ENCODE measurements at regions not wholly inside any gene's neighbourhood (a gene's known extent, or its start where the extent isn't known, plus 50 kb on each side); places are given as distances from the start of the nearest gene placed in this dataset.

- Histone ChIP-seq H3K36me3 (ENCODE audit: insufficient read depth, low read length) (no peaks in the 10 kb centered on the region), H3K27me3 (ENCODE audit: control insufficient read depth in 1 of 2, insufficient read depth in 2 of 2, low read length in 2 of 2) (no peaks in the 10 kb centered on the region), H3K9ac (ENCODE audit: low read length) (no peak overlapping the region), H3K4me1 (ENCODE audit: insufficient read depth, low read length) (no peaks in the 10 kb centered on the region), H3K27ac (ENCODE audit: low read depth, low read length) (no peak overlapping the region), H3K4me3 (ENCODE audit: low read depth in 1 of 2, low read length in 2 of 2) (no peak overlapping the region), H3K9me3 (ENCODE audit: low read length) (no peaks in the 10 kb centered on the region)
Measured at GRCh38 chr9:81741103-81741502, 51.8 kb upstream of the TLE1 start.

- H3K4me1 ChIP-seq (ENCODE audit: insufficient read depth, low read length), result no peaks in the 10 kb centered on the region
- H3K27ac ChIP-seq (ENCODE audit: low read depth, low read length), result no peak overlapping the region
- H3K36me3 ChIP-seq (ENCODE audit: insufficient read depth, low read length), result no peaks in the 10 kb centered on the region
- H3K9ac ChIP-seq (ENCODE audit: low read length), result no peak overlapping the region
- H3K4me3 ChIP-seq (ENCODE audit: low read depth in 1 of 2, low read length in 2 of 2), result no peak overlapping the region
- no peaks in the 10 kb centered on the region for H3K9me3 ChIP-seq (ENCODE audit: low read length)
- no peaks in the 10 kb centered on the region for H3K27me3 ChIP-seq (ENCODE audit: control insufficient read depth in 1 of 2, insufficient read depth in 2 of 2, low read length in 2 of 2)
Measured at GRCh38 chr9:81748091-81748490, 58.7 kb upstream of the TLE1 start.

GRCh38 chr9:81753436-81753835, 64.1 kb upstream of the TLE1 start:
- no peaks in the 10 kb centered on the region for H3K4me1 ChIP-seq (ENCODE audit: insufficient read depth, low read length)
- H3K9me3 ChIP-seq (ENCODE audit: low read length), result no peaks in the 10 kb centered on the region
- H3K9ac ChIP-seq (ENCODE audit: low read length), result no peak overlapping the region
- H3K4me3 ChIP-seq (ENCODE audit: low read depth in 1 of 2, low read length in 2 of 2), result no peak overlapping the region
- no peak overlapping the region for H3K27ac ChIP-seq (ENCODE audit: low read depth, low read length)
- no peaks in the 10 kb centered on the region for H3K27me3 ChIP-seq (ENCODE audit: control insufficient read depth in 1 of 2, insufficient read depth in 2 of 2, low read length in 2 of 2)
- H3K36me3 ChIP-seq (ENCODE audit: insufficient read depth, low read length), result no peaks in the 10 kb centered on the region

- Histone ChIP-seq H3K9ac (ENCODE audit: low read length) (no peak overlapping the region), H3K27ac (ENCODE audit: low read depth, low read length) (no peak overlapping the region), H3K36me3 (ENCODE audit: insufficient read depth, low read length) (no peaks in the 10 kb centered on the region), H3K9me3 (ENCODE audit: low read length) (no peaks in the 10 kb centered on the region), H3K27me3 (ENCODE audit: control insufficient read depth in 1 of 2, insufficient read depth in 2 of 2, low read length in 2 of 2) (no peaks in the 10 kb centered on the region), H3K4me1 (ENCODE audit: insufficient read depth, low read length) (no peaks in the 10 kb centered on the region), H3K4me3 (ENCODE audit: low read depth in 1 of 2, low read length in 2 of 2) (no peak overlapping the region)
Measured at GRCh38 chr9:81754245-81754644, 64.9 kb upstream of the TLE1 start.

- Histone ChIP-seq H3K27ac (ENCODE audit: low read depth, low read length) (no peak overlapping the region), H3K9ac (ENCODE audit: low read length) (no peak overlapping the region), H3K36me3 (ENCODE audit: insufficient read depth, low read length) (no peaks in the 10 kb centered on the region), H3K9me3 (ENCODE audit: low read length) (no peaks in the 10 kb centered on the region), H3K27me3 (ENCODE audit: control insufficient read depth in 1 of 2, insufficient read depth in 2 of 2, low read length in 2 of 2) (no peaks in the 10 kb centered on the region), H3K4me3 (ENCODE audit: low read depth in 1 of 2, low read length in 2 of 2) (no peak overlapping the region), H3K4me1 (ENCODE audit: insufficient read depth, low read length) (no peaks in the 10 kb centered on the region)
Measured at GRCh38 chr9:81755721-81756120, 66.4 kb upstream of the TLE1 start.

- Histone ChIP-seq H3K36me3 (ENCODE audit: insufficient read depth, low read length) (no peaks in the 10 kb centered on the region), H3K27ac (ENCODE audit: low read depth, low read length) (no peak overlapping the region), H3K4me3 (ENCODE audit: low read depth in 1 of 2, low read length in 2 of 2) (no peak overlapping the region), H3K27me3 (ENCODE audit: control insufficient read depth in 1 of 2, insufficient read depth in 2 of 2, low read length in 2 of 2) (no peaks in the 10 kb centered on the region), H3K4me1 (ENCODE audit: insufficient read depth, low read length) (no peaks in the 10 kb centered on the region), H3K9ac (ENCODE audit: low read length) (no peak overlapping the region), H3K9me3 (ENCODE audit: low read length) (no peaks in the 10 kb centered on the region)
Measured at GRCh38 chr9:81756561-81756960, 67.2 kb upstream of the TLE1 start.

GRCh38 chr9:81758123-81758797, 68.9 kb upstream of the TLE1 start:
- Histone ChIP-seq H3K9me3 (ENCODE audit: low read length) (no peaks in the 10 kb centered on the region), H3K4me1 (ENCODE audit: insufficient read depth, low read length) (no peaks in the 10 kb centered on the region), H3K27ac (ENCODE audit: low read depth, low read length) (no peak overlapping the region), H3K4me3 (ENCODE audit: low read depth in 1 of 2, low read length in 2 of 2) (no peak overlapping the region), H3K36me3 (ENCODE audit: insufficient read depth, low read length) (no peaks in the 10 kb centered on the region), H3K27me3 (ENCODE audit: control insufficient read depth in 1 of 2, insufficient read depth in 2 of 2, low read length in 2 of 2) (no peaks in the 10 kb centered on the region), H3K9ac (ENCODE audit: low read length) (no peak overlapping the region)

- H3K27ac ChIP-seq (ENCODE audit: low read depth, low read length), result no peak overlapping the region
- H3K27me3 ChIP-seq (ENCODE audit: control insufficient read depth in 1 of 2, insufficient read depth in 2 of 2, low read length in 2 of 2), result no peaks in the 10 kb centered on the region
Measured at GRCh38 chr9:81759680-81760215, 70.4 kb upstream of the TLE1 start.

GRCh38 chr9:81767921-81768320, 78.6 kb upstream of the TLE1 start:
- H3K27me3 ChIP-seq (ENCODE audit: control insufficient read depth in 1 of 2, insufficient read depth in 2 of 2, low read length in 2 of 2), result no peaks in the 10 kb centered on the region
- H3K9me3 ChIP-seq (ENCODE audit: low read length), result no peaks in the 10 kb centered on the region
- H3K27ac ChIP-seq (ENCODE audit: low read depth, low read length), result no peak overlapping the region
- no peaks in the 10 kb centered on the region for H3K4me1 ChIP-seq (ENCODE audit: insufficient read depth, low read length)
- no peak overlapping the region for H3K4me3 ChIP-seq (ENCODE audit: low read depth in 1 of 2, low read length in 2 of 2)
- H3K36me3 ChIP-seq (ENCODE audit: insufficient read depth, low read length), result no peaks in the 10 kb centered on the region
- no peak overlapping the region for H3K9ac ChIP-seq (ENCODE audit: low read length)

More at GRCh38 chr9:81759680-81760215, 70.4 kb upstream of the TLE1 start:
- Histone ChIP-seq H3K36me3 (ENCODE audit: insufficient read depth, low read length) (no peaks in the 10 kb centered on the region), H3K9ac (ENCODE audit: low read length) (no peak overlapping the region), H3K4me3 (ENCODE audit: low read depth in 1 of 2, low read length in 2 of 2) (no peak overlapping the region), H3K9me3 (ENCODE audit: low read length) (no peaks in the 10 kb centered on the region), H3K4me1 (ENCODE audit: insufficient read depth, low read length) (no peaks in the 10 kb centered on the region)

- H3K27me3 ChIP-seq (ENCODE audit: control insufficient read depth in 1 of 2, insufficient read depth in 2 of 2, low read length in 2 of 2), result no peaks in the 10 kb centered on the region
Measured at GRCh38 chr9:81771571-81771970, 82.2 kb upstream of the TLE1 start.

GRCh38 chr9:81772144-81772543, 82.8 kb upstream of the TLE1 start:
- Histone ChIP-seq H3K9me3 (ENCODE audit: low read length) (no peaks in the 10 kb centered on the region), H3K4me1 (ENCODE audit: insufficient read depth, low read length) (no peaks in the 10 kb centered on the region), H3K36me3 (ENCODE audit: insufficient read depth, low read length) (no peaks in the 10 kb centered on the region), H3K9ac (ENCODE audit: low read length) (no peak overlapping the region), H3K27ac (ENCODE audit: low read depth, low read length) (no peak overlapping the region), H3K27me3 (ENCODE audit: control insufficient read depth in 1 of 2, insufficient read depth in 2 of 2, low read length in 2 of 2) (no peaks in the 10 kb centered on the region), H3K4me3 (ENCODE audit: low read depth in 1 of 2, low read length in 2 of 2) (no peak overlapping the region)

More at GRCh38 chr9:81771571-81771970, 82.2 kb upstream of the TLE1 start:
- Histone ChIP-seq H3K4me3 (ENCODE audit: low read depth in 1 of 2, low read length in 2 of 2) (no peak overlapping the region), H3K27ac (ENCODE audit: low read depth, low read length) (no peak overlapping the region), H3K36me3 (ENCODE audit: insufficient read depth, low read length) (no peaks in the 10 kb centered on the region), H3K9ac (ENCODE audit: low read length) (no peak overlapping the region), H3K9me3 (ENCODE audit: low read length) (no peaks in the 10 kb centered on the region), H3K4me1 (ENCODE audit: insufficient read depth, low read length) (no peaks in the 10 kb centered on the region)

- Histone ChIP-seq H3K36me3 (ENCODE audit: insufficient read depth, low read length) (no peaks in the 10 kb centered on the region), H3K9me3 (ENCODE audit: low read length) (no peaks in the 10 kb centered on the region)
Measured at GRCh38 chr9:81776390-81776789, 87.0 kb upstream of the TLE1 start.

More at GRCh38 chr9:81776390-81776789, 87.0 kb upstream of the TLE1 start:
- Histone ChIP-seq H3K27ac (ENCODE audit: low read depth, low read length) (no peak overlapping the region), H3K27me3 (ENCODE audit: control insufficient read depth in 1 of 2, insufficient read depth in 2 of 2, low read length in 2 of 2) (no peaks in the 10 kb centered on the region), H3K4me3 (ENCODE audit: low read depth in 1 of 2, low read length in 2 of 2) (no peak overlapping the region), H3K4me1 (ENCODE audit: insufficient read depth, low read length) (no peaks in the 10 kb centered on the region), H3K9ac (ENCODE audit: low read length) (no peak overlapping the region)

Measured in muscle layer of colon (tissue), 2 donors.